Sigmoid colon (tissue), 6 donors: ENCODE measurements at regions not wholly inside any gene's neighbourhood (a gene's known extent, or its start where the extent isn't known, plus 50 kb on each side); places are given as distances from the start of the nearest gene placed in this dataset.

Experiments used
- DNase-seq: peaks from one replicate; pipeline ENCODE4 v3.0.0-alpha.2; 2019
- H3K27ac ChIP-seq, 4 donors: fragments of 200-600 bp; sonication (generic); one replicate each; pipeline ENCODE4 v1.5.1; 2016 to 2019; ENCODE audit warnings: mild to moderate bottlenecking in 1 of 4
- H3K27me3 ChIP-seq, 3 donors: fragments of 200-600 bp; sonication (generic); one replicate each; pipeline ENCODE4 v1.5.1; 2019; ENCODE audit warnings: mild to moderate bottlenecking in 1 of 3
- H3K36me3 ChIP-seq, 4 donors: fragments of 200-600 bp; sonication (generic); one replicate each; pipeline ENCODE4 v1.5.1; 2016 to 2019
- H3K4me1 ChIP-seq, 4 donors: fragments of 200-600 bp; sonication (generic); one replicate each; pipeline ENCODE4 v1.5.1; 2017 to 2019
- H3K4me3 ChIP-seq, 4 donors: fragments of 200-600 bp; sonication (generic); one replicate each; pipeline ENCODE4 v1.5.1; 2017 to 2019; ENCODE audit warnings: mild to moderate bottlenecking in 2 of 4, moderate library complexity in 1 of 4
- H3K9me3 ChIP-seq, 4 donors: fragments of 200-600 bp in 3 of 4; sonication (generic) in 3 of 4; one replicate each; pipeline versions ENCODE4 v1.5.1 to v1.6.1; 2013 to 2019
- EP300 ChIP-seq, 4 donors: sonication (generic); formaldehyde crosslinking; IDR thresholded peaks; one replicate each; pipeline ENCODE4 v1.6.1; 2017; ENCODE audit warnings: antibody characterized with exemption in 4 of 4
- POLR2A ChIP-seq, 2 donors: fragments of 450-650 bp; IDR thresholded peaks; one replicate each; pipeline ENCODE4 v1.6.1; 2016; ENCODE audit warnings: antibody characterized with exemption in 2 of 2, mild to moderate bottlenecking in 2 of 2, moderate library complexity in 2 of 2
- POLR2AphosphoS5 ChIP-seq, 4 donors: sonication (generic); formaldehyde crosslinking; IDR thresholded peaks; one replicate each; pipeline ENCODE4 v1.6.1; 2017; ENCODE audit warnings: antibody characterized with exemption in 4 of 4
- WGBS, 2 donors: extraction: QIAGEN DNeasy Blood & Tissue Kit; methylation state at CpG; one replicate each; pipeline ENCODE4 v1.1.7; 2013; 5-methylcytosine and 5-hydroxymethylcytosine counted together
- intact Hi-C: fragments of 100-400 bp; cut with DNase I; formaldehyde crosslinking; loops from one replicate; pipeline ENCODE4 v1.15.1; 2023
- small RNA-seq, 3 donors: library from RNA; depleted of rRNA; stranded (forward); fragments of <200 nt; gene quantifications; one replicate each; pipeline ENCODE3, GENCODE V24; 2016
- TF ChIP-seq, protein P1 (sequence below), 4 experiments: fragments of 450-650 bp in 3 of 4; fragments of 200-600 bp in 1 of 4; IDR thresholded peaks; one replicate each; pipeline ENCODE4 v1.5.1; 2016 to 2019; ENCODE audit warnings: antibody characterized with exemption in 4 of 4, mild to moderate bottlenecking in 3 of 4, moderate library complexity in 2 of 4
- donor health status: healthy with polysubstance abuse.
- donor health status: healthy.

DNA sequence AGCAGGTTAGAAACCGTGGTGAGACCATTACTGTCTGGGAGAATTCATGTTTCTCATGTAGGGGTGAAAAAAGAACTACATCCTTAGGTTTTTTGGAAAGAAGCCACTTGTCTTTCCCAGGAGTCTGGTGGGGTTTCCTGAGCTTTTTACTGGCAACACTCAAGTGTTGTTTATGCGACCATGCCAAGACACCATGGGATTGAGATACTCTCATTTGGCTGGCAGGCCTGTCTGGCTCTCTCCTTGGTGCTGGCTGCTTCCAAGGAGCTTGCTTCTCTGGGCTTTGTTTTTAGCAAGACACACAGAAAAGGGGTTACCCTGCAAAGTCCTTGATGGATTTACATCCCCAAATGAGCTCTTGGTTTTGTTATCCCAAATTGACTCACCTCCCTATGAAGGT, 80.9 kb upstream of the ISL1 start:
- DNase-seq = no peak
- H3K9me3 ChIP-seq = no peaks in the 10 kb centered on the region
- H3K27me3 ChIP-seq = no peaks in the 10 kb centered on the region
- no peak overlapping the region for H3K4me3 ChIP-seq
- intact Hi-C loops = no loop called here
- H3K4me1 ChIP-seq = no peaks in the 10 kb centered on the region
- H3K27ac ChIP-seq = no peak overlapping the region
- TF ChIP-seq EP300 (IDR thresholded peaks at IDR 0.05) = no peak
- no peak for TF ChIP-seq POLR2AphosphoS5 (IDR thresholded peaks at IDR 0.05)
- TF ChIP-seq, protein P1, sequence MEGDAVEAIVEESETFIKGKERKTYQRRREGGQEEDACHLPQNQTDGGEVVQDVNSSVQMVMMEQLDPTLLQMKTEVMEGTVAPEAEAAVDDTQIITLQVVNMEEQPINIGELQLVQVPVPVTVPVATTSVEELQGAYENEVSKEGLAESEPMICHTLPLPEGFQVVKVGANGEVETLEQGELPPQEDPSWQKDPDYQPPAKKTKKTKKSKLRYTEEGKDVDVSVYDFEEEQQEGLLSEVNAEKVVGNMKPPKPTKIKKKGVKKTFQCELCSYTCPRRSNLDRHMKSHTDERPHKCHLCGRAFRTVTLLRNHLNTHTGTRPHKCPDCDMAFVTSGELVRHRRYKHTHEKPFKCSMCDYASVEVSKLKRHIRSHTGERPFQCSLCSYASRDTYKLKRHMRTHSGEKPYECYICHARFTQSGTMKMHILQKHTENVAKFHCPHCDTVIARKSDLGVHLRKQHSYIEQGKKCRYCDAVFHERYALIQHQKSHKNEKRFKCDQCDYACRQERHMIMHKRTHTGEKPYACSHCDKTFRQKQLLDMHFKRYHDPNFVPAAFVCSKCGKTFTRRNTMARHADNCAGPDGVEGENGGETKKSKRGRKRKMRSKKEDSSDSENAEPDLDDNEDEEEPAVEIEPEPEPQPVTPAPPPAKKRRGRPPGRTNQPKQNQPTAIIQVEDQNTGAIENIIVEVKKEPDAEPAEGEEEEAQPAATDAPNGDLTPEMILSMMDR (IDR thresholded peaks at IDR 0.05) = no peak
- no peak for TF ChIP-seq POLR2A (IDR thresholded peaks at IDR 0.05)
- 51 to 65% methylated on average over 2 of the region's 2 CpGs for WGBS, 2 donors
- no peaks in the 10 kb centered on the region for H3K36me3 ChIP-seq

DNA sequence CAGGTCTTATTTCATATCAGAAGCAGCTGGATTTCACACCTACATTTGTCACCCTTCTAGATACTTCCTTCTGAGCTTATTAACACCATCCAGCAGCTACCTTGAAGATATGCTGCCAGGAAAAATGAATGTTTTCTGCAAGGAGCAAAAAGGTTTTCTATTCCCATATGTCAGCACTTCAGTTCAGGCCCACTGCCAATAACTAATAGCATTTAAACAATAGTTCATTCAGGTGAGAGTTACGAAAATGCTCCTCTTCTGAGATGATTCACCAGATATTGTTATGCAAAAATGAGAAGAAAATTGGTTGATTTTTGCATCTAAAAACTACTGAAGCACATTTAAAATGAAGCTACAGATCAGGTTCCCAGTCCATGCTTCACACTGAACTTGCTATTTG, 56.4 kb upstream of the ISL1 start:
- TF ChIP-seq POLR2A (IDR thresholded peaks at IDR 0.05) (no peak), POLR2AphosphoS5 (IDR thresholded peaks at IDR 0.05) (no peak), EP300 (IDR thresholded peaks at IDR 0.05) (no peak)
- TF ChIP-seq, protein P1 (IDR thresholded peaks at IDR 0.05) = no peak
- no peaks in the 10 kb centered on the region for H3K36me3 ChIP-seq
- no peaks in the 10 kb centered on the region for H3K27me3 ChIP-seq
- no peaks in the 10 kb centered on the region for H3K4me1 ChIP-seq
- WGBS, 2 donors = 14 to 53% methylated on average over 1 of the region's 1 CpG
- intact Hi-C loops = no loop called here
- no peak for DNase-seq
- H3K4me3 ChIP-seq = no peak overlapping the region
- H3K9me3 ChIP-seq = no peaks in the 10 kb centered on the region
- no peak overlapping the region for H3K27ac ChIP-seq

Small RNA genes lying in the stretch of these regions (small RNA-seq; reads per million reads assigned to genes)
- gene AC022441.3 (0 reads per million in 3 donors), gene RNU6-1296P (0 reads per million in 3 donors), gene RNU6-480P (0 reads per million in 3 donors)
